Hematopoietic multipotent progenitor cell (in vitro differentiated cells): ENCODE measurements at regions not wholly inside any gene's neighbourhood (a gene's known extent, or its start where the extent isn't known, plus 50 kb on each side); places are given as distances from the start of the nearest gene placed in this dataset.
"Not testable (repeated sequence)": the region's sequence is repeated elsewhere in the genome, so short reads cannot be mapped to it uniquely, and the experiment has no call there.

ENCODE experiments used
- DNase-seq, 3 donors: peaks; one replicate each; pipeline ENCODE4 v3.0.0-alpha.2; 2011 to 2015; ENCODE audit warnings: low read depth in 2 of 3, low spot score in 2 of 3

- no peak for DNase-seq
These were observed 1122.4 kb upstream of the USP15 start for GRCh38 chr12:61137677-61138414.

DNA sequence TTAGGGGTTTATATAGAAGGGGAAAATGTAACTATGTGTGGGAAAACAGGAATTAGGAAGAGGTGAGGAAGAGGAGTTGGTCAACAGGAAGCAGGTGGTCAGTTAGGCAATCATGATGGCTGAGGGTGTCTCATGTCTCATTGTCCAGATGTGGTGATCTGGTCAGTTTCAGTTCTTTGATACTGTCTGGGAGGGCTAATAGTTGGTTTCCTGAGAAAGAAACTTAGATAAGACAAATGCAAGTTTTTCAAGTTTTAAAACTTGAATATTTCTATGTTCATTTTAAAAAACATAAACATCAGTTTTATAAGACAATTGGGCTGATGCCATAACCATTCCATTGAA lies 1121.8 kb upstream of the USP15 start:
- DNase-seq = no peak

DNA sequence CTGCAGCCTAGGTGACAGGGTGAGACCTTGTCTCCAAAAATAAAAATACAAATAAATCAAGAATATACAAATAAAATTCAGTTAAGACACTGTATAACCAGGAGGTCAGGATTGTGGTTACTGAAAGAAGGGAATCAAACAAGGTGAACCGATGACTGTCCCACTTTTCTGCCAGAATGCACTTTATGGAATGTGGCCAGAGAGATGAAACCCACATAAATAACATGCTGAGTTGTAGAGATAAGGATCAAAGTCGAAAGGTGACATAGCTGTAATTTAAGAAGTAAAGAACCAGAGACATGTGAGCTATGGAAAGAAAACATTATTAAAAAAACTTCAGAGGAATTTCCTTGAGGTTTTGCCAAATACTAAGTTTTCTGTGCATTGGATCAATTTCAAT lies 1098.2 kb upstream of the USP15 start:
- DNase-seq = no peak

DNA sequence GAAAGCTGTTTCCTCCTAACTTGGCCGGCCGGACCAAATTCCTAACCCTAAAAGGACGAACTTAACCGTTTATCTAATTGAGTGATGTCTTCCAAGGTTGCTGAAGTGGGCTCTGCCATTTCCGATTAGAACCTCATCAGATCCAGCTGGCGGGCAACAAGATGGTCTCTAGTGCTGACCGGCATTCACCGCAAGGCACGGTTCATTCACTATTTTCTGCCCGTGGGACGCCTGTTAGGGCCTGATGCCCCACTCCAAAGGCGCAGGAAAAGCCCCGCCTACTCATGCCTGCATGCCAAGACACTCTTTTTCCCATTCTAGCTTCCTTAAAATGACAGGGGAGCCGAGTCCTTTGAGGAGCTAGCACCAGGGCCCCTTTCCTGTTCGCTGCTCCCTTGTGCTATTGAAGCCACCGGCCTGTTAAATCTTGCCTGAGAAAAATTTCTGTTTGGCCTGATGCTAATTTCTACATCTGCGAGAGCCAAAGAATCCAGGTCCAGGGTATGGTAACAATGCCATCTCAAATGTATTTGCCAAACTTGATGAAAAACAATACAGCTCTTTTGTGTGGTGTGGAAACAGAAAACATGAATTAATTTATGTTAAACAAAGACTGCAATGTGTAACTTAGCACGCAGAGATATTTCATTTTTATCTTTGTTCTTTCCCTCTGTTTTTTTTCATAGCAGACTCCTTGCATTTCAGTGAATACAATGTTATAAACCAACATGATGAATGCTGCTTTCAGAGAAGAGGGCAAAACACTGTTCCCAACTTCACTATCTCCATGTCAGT lies 1071.2 kb upstream of the USP15 start:
- DNase-seq = no peak

GRCh38 chr12:61213646-61214045 lies 1046.6 kb upstream of the USP15 start:
- no peak for DNase-seq

DNA sequence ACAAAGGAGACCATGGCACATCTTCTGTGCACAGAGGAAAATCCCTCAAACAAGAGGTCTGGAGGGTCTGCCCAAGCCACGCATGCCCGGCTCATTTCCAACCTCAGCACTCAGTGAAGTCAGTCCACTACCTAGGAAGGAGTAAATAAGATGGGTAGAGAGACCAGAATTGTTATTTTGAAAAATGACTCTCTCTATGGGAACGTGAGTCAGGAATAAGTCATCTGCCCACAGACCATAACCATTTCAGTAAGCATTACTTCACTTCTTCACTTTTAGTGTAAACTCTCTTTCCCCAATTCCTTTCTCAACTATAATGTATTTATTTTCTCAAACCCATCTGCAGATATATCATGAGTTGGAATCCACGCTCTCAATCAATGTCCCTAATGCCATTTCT lies 1039.9 kb upstream of the USP15 start:
- DNase-seq = no peak

DNA sequence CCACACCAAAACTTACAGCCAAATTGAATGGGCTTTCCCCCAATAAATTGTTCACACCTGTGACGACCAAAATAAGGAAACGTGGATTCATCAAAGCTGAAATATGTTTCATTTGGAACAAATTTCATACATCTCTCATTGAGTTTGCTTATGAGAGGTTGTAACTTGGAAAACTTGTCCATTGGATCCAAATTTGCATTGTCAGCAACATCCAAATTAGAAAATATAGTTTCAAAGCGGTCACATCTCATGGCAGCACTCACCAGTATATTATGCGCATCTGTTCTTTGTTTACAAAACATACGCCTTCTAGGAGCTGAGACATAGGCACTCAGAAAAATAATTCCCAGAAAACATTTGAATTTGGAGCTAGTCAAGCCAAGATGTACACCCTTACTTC lies 1028.2 kb upstream of the USP15 start:
- DNase-seq = no peak

GRCh38 chr12:61250303-61250702 lies 1009.9 kb upstream of the USP15 start:
- DNase-seq = no peak

DNA sequence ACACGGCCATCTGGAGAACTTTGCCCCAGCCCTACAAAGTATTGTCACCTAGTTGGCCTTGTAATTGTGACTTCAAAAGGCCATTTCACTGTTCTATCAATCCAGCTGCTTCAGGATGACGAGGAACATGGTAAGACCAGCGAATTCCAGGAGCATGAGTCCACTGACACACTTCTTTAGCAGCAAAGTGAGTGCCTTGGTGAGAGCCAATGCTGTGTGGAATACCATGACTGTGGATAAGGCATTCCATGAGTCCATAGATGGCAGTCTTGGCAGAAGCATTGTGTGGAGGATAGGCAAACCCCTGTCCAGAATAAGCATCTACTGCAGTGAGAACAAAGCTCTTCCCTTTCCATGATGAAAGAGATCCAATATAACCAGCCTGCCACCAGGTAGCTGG lies 1009.1 kb upstream of the USP15 start:
- DNase-seq = no peak

- DNase-seq = no peak
These were observed 1006.0 kb upstream of the USP15 start for GRCh38 chr12:61254225-61254624.

GRCh38 chr12:61264294-61264693 lies 995.9 kb upstream of the USP15 start:
- DNase-seq = not testable (repeated sequence)

DNA sequence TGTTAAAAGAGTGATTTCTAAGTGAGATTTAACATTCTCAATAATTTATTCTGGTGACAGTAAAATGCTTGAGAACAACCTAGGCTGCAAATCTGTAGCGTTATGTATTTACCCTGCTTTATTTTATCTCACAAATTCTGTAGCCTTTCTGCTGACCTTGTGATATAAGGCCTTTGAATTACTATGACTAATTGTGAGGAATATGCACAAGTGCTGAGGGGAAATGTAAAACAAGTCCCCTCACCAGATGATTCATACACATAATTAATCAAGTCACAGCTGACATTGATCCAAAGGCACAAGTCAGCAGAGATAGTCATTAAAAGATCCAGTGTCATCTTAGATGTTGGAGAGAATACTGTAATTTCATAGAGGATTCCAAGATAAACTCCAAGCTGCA lies 992.7 kb upstream of the USP15 start:
- DNase-seq = no peak

- DNase-seq = no peak
These were observed 987.8 kb upstream of the USP15 start for GRCh38 chr12:61272441-61272840.

DNA sequence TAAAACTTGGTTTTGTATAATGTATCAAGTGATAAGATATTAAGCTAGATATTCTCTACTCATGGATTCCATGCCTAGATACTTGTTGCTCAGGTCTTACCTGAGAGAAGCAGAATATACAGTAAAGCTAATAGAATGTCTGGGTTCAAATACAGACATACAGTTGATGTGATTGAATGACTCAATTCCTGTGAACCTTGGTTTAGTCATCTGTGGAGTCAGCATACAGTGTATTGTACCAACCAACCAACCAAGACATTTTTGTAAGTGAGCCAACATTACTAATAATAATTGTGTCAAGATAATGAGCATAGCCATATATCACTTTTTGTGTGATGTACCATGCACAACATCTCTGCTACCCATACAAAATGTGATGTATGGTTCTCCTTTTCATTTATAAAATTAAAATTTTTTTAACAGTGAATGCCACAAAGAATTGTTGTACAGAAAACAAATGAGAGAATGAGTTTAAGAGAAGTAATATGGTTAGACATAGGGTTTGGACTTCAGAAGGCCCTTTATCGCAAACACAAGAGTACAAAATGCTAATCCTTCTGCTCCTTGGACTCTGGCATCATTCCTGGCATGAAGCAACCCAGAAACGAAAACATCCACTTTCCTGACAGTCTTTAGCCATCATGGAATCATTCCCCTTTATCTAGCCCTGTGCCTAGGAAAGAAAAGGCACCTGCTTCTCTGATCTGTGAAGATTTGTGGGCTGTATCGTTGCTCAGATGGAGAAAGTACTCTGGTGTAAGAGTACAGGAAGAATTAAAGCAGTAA lies 977.2 kb upstream of the USP15 start:
- DNase-seq = no peak

DNA sequence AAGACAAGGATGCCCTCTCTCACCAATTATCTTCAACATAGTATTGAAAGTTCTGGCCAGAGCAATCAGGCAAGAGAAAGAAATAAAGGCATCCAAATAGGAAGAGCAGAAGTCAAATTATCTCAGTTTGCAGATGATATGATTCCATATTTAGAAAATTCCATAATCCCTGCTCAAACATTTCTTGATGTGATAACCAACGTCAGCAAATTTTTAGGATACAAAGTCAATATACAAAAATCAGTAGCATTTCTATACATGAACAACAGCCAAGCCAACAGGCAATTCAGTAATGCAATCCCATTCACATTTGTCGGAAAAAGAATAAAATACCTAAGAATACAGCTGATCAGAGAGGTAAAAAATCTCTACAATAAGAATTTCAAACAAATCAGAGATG lies 969.7 kb upstream of the USP15 start:
- DNase-seq = no peak

GRCh38 chr12:61291647-61292046 lies 968.6 kb upstream of the USP15 start:
- DNase-seq = no peak

- DNase-seq = not testable (repeated sequence)
These were observed 966.2 kb upstream of the USP15 start for GRCh38 chr12:61294011-61294410.

DNA sequence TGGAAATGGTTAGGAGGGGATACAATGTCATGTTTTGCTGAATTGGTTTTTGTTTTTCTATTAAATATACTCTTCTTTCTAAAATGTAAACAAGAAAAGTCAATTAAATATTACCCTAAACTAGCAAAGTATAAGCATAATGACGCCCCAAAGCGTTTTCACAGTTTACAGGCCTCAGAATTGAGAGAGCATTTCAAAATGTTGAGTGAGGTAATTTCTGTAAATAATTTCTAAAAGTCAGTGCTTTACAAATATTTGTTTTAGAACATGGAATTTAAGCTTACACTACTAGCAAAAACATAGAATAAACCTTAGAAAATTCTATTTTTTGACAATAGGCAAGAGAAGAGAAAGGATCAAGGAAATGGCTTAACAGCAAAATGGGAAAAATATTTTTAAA lies 958.4 kb upstream of the USP15 start:
- no peak for DNase-seq

DNA sequence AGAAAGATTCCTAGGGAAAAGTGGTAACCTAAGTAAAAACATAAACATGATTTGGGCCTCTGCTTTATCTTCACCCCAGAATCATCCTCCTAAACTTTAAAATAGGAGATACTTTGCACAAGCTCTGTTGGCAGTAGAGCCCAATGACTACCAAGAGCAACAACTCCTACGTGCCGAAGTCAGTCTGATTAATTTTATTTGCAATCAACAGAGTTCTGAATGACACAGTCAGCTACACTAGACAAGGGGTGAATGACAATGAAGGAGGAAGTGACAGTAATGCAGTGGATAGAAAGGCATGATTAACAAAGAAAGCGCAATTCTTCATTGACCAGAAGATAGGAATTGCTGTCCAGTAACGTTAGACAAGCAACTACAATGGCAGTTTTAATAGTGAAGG lies 957.9 kb upstream of the USP15 start:
- no peak for DNase-seq

- DNase-seq = no peak
These were observed 952.0 kb upstream of the USP15 start for GRCh38 chr12:61308220-61308619.

GRCh38 chr12:61311413-61311812 lies 948.8 kb upstream of the USP15 start:
- DNase-seq = no peak

- DNase-seq = no peak
These were observed 911.3 kb upstream of the USP15 start for GRCh38 chr12:61348871-61349270.
